Stimulated activated naive B cell treated with anti-CD40 and anti-IgM and Interleukin-4, amounts not matched to agents 10 μg/mL and 1 μg/mL and 100 μg/mL, for 72 hours (primary cell): ENCODE measurements at regions not wholly inside any gene's neighbourhood (a gene's known extent, or its start where the extent isn't known, plus 50 kb on each side); places are given as distances from the start of the nearest gene placed in this dataset.

Experiments
- ATAC-seq, 2 donors: fragments of 150-1000 bp; cut with Tn5 transposase; replicated peaks; 2 replicates each; pipeline ENCODE4 v1.10.0; 2021; ENCODE audit warnings: moderate library complexity in 1 of 2
- DNase-seq: peaks from one replicate; pipeline ENCODE4 v3.0.0; 2021
- H3K27ac Mint-ChIP-seq: one replicate; pipeline ENCODE4 v1.8.0; 2022; ENCODE audit warnings: mild to moderate bottlenecking, mixed read lengths
- H3K27me3 Mint-ChIP-seq, 2 donors: one replicate each; pipeline ENCODE4 v1.8.0; 2022; ENCODE audit warnings: mixed read lengths in 2 of 2
- H3K36me3 Mint-ChIP-seq, 2 donors: one replicate each; pipeline ENCODE4 v1.8.0; 2022; ENCODE audit warnings: mixed read lengths in 2 of 2, mild to moderate bottlenecking in 1 of 2
- H3K4me1 Mint-ChIP-seq, 2 donors: one replicate each; pipeline ENCODE4 v1.8.0; 2022; ENCODE audit warnings: mixed read lengths in 2 of 2, mild to moderate bottlenecking in 1 of 2
- H3K4me3 Mint-ChIP-seq, 2 donors: one replicate each; pipeline ENCODE4 v1.8.0; 2022; ENCODE audit warnings: mild to moderate bottlenecking in 2 of 2, mixed read lengths in 2 of 2, moderate library complexity in 1 of 2
- H3K9me3 Mint-ChIP-seq, 2 donors: one replicate each; pipeline ENCODE4 v1.8.0; 2022; ENCODE audit warnings: mixed read lengths in 2 of 2, mild to moderate bottlenecking in 1 of 2

GRCh38 chr3:10600296-10600714 is 94.9 kb upstream of the ATP2B2 start:
- DNase-seq (no peak), ATAC-seq (no peak)
- Mint-ChIP-seq H3K4me1 (peaks cover 4 to 12% of the 10 kb centered on the region in 2 donors), H3K4me3 (no peak overlapping the region), H3K9me3 (peaks cover 0 to 4% of the 10 kb centered on the region in 2 donors), H3K27me3 (peaks cover 19 to 32% of the 10 kb centered on the region in 2 donors), H3K36me3 (no peaks in the 10 kb centered on the region), H3K27ac (no peak overlapping the region)

GRCh38 chr3:10600726-10601125 is 95.3 kb upstream of the ATP2B2 start:
- Mint-ChIP-seq H3K27me3 (peaks cover 19 to 30% of the 10 kb centered on the region in 2 donors), H3K4me3 (no peak overlapping the region), H3K4me1 (peaks cover 4 to 12% of the 10 kb centered on the region in 2 donors), H3K27ac (no peak overlapping the region), H3K9me3 (peaks cover 0 to 4% of the 10 kb centered on the region in 2 donors), H3K36me3 (no peaks in the 10 kb centered on the region)
- ATAC-seq (no peak), DNase-seq (no peak)

GRCh38 chr3:10601151-10601856 is 95.9 kb upstream of the ATP2B2 start:
- DNase-seq (no peak), ATAC-seq (no peak)
- Mint-ChIP-seq H3K4me1 (peaks cover 4 to 12% of the 10 kb centered on the region in 2 donors), H3K27ac (no peak overlapping the region), H3K9me3 (peaks cover 0 to 4% of the 10 kb centered on the region in 2 donors), H3K4me3 (no peak overlapping the region), H3K27me3 (peaks cover 19 to 27% of the 10 kb centered on the region in 2 donors), H3K36me3 (no peaks in the 10 kb centered on the region)

DNA sequence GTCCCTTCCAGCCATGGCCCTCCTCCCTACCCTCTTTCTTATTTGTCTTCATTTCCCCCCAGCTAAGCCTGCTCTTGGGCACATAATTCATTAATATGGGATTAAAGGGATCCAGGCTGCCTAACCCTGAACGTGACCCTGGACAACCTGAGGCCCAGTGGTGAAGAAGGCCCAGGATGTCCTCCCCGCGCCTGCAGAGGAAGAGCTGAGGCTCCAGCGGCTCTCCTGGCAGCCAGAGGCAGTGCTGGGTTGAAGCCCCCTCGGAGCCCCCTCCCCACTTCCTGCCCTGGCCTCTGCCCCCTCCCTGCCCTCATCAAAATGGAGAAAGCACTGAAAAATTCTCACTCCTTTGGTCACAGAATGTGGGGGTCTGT is 96.5 kb upstream of the ATP2B2 start:
- H3K27me3 Mint-ChIP-seq: peaks cover 19 to 27% of the 10 kb centered on the region in 2 donors
- no peak overlapping the region for H3K27ac Mint-ChIP-seq
- DNase-seq (no peak), ATAC-seq (no peak)
- no peak overlapping the region for H3K4me3 Mint-ChIP-seq
- peaks cover 4 to 12% of the 10 kb centered on the region in 2 donors for H3K4me1 Mint-ChIP-seq
- H3K9me3 Mint-ChIP-seq: peaks cover 0 to 4% of the 10 kb centered on the region in 2 donors
- H3K36me3 Mint-ChIP-seq: no peaks in the 10 kb centered on the region

GRCh38 chr3:10602271-10602670 is 96.9 kb upstream of the ATP2B2 start:
- Mint-ChIP-seq H3K27me3 (peaks cover 19 to 27% of the 10 kb centered on the region in 2 donors), H3K9me3 (no peaks in the 10 kb centered on the region), H3K4me3 (no peak overlapping the region), H3K4me1 (peaks cover 4 to 12% of the 10 kb centered on the region in 2 donors), H3K27ac (no peak overlapping the region), H3K36me3 (no peaks in the 10 kb centered on the region)
- ATAC-seq (no peak), DNase-seq (no peak)

- ATAC-seq (peak; percentile 68 to 71), DNase-seq (no peak)
- peaks cover 4 to 12% of the 10 kb centered on the region in 2 donors for H3K4me1 Mint-ChIP-seq
- no peak overlapping the region for H3K4me3 Mint-ChIP-seq
- H3K9me3 Mint-ChIP-seq: no peaks in the 10 kb centered on the region
- H3K27ac Mint-ChIP-seq: no peak overlapping the region
- peaks cover 19 to 24% of the 10 kb centered on the region in 2 donors for H3K27me3 Mint-ChIP-seq
- no peaks in the 10 kb centered on the region for H3K36me3 Mint-ChIP-seq
Observed at GRCh38 chr3:10602769-10603768, 97.7 kb upstream of the ATP2B2 start.

DNA sequence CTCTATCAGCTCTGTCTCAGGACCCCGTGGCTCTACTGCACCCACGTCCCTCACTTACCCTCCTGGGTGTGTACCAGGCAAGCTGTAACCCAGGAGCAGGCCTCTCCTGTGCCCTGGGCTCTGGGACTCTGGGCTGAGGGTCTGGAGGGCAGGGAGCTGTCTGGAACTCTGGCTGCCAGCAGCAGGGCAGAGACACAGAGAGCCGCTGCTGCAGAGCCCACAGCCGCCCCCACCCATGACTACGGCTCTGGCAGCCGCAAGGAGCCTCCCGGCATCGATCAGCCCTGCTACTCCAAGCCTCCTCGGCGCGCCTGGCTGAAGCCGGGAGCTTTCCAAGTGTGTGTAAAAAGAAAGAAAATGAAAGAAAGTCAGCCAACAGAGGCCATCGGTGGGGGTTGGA is 103.7 kb upstream of the ATP2B2 start:
- Mint-ChIP-seq H3K9me3 (peaks cover 13 to 16% of the 10 kb centered on the region in 2 donors), H3K4me1 (peaks cover 0 to 2% of the 10 kb centered on the region in 2 donors), H3K27me3 (peaks cover 17 to 39% of the 10 kb centered on the region in 2 donors), H3K4me3 (no peak overlapping the region), H3K36me3 (peaks cover 2 to 6% of the 10 kb centered on the region in 2 donors), H3K27ac (no peak overlapping the region)
- DNase-seq (no peak), ATAC-seq (no peak)

DNA sequence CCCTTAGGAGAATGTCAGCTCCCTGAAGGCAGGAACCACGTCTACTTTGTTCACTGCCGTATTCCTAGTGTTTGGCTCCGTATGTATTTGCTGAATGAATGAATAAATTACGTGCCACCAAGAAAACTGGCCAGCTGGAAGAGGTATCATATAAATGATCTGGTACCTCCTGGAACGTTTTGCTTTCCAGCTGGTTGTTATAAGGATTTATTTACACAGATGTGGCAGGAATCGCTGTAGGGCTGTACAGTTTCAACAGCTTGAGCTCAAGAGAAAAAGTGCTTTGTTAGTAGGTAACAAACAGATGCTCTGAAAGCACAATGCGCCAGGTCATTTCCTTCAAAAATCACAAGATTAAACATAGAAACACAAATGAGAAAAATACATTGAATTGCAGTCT is 108.8 kb upstream of the ATP2B2 start:
- no peak for DNase-seq
- Mint-ChIP-seq H3K9me3 (peaks cover 13 to 16% of the 10 kb centered on the region in 2 donors), H3K36me3 (peaks cover 2 to 6% of the 10 kb centered on the region in 2 donors), H3K27me3 (peaks cover 11 to 23% of the 10 kb centered on the region in 2 donors), H3K4me3 (no peak overlapping the region), H3K27ac (no peak overlapping the region), H3K4me1 (no peaks in the 10 kb centered on the region)
- ATAC-seq: no peak

DNA sequence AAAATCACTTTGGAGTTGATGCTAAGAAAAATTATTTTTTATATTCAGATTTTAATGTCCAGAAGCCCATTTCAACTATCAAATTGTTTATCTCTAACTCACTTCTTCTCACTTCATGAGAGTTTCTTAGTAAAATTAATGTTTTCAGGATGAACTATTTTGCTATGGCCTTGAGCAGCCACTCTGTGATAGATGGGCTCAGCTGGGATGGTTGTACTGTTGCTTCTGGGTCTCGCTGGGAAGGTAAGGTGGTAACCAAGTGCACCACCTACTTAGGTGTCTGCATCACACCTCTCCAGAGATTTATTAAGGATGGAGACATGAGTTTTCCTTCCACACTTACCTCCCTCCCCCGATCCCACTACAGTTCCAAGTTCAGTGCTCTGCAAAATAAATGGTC is 110.3 kb upstream of the ATP2B2 start:
- H3K4me1 Mint-ChIP-seq: no peaks in the 10 kb centered on the region
- peaks cover 13 to 16% of the 10 kb centered on the region in 2 donors for H3K9me3 Mint-ChIP-seq
- H3K27ac Mint-ChIP-seq: no peak overlapping the region
- no peak for ATAC-seq
- H3K27me3 Mint-ChIP-seq: peaks cover 18 to 26% of the 10 kb centered on the region in 2 donors
- H3K36me3 Mint-ChIP-seq: peaks cover 2 to 6% of the 10 kb centered on the region in 2 donors
- no peak overlapping the region for H3K4me3 Mint-ChIP-seq
- DNase-seq: no peak

DNA sequence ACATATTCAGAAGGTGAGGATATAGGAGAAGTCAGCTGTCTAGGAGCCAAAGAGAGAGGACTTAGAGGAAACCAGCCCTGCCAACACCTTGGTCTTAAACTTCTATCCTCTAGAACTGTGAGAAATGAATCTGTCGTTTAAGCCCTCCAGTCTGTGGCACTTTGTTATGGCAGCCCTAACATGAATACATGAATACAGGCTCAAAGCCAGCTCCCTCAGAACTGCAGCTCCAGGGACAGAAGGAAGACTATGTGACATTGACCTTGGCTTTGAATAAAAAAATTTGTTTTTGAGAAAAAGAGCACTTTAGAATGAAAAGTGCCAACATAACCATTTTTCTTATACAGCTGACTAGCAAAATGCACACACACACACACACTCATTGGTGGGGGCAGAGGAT is 110.9 kb upstream of the ATP2B2 start:
- peaks cover 13 to 16% of the 10 kb centered on the region in 2 donors for H3K9me3 Mint-ChIP-seq
- H3K4me3 Mint-ChIP-seq: no peak overlapping the region
- H3K27me3 Mint-ChIP-seq: peaks cover 24 to 28% of the 10 kb centered on the region in 2 donors
- H3K27ac Mint-ChIP-seq: no peak overlapping the region
- H3K4me1 Mint-ChIP-seq: no peaks in the 10 kb centered on the region
- H3K36me3 Mint-ChIP-seq: peaks cover 2 to 6% of the 10 kb centered on the region in 2 donors
- DNase-seq (no peak), ATAC-seq (no peak)

DNA sequence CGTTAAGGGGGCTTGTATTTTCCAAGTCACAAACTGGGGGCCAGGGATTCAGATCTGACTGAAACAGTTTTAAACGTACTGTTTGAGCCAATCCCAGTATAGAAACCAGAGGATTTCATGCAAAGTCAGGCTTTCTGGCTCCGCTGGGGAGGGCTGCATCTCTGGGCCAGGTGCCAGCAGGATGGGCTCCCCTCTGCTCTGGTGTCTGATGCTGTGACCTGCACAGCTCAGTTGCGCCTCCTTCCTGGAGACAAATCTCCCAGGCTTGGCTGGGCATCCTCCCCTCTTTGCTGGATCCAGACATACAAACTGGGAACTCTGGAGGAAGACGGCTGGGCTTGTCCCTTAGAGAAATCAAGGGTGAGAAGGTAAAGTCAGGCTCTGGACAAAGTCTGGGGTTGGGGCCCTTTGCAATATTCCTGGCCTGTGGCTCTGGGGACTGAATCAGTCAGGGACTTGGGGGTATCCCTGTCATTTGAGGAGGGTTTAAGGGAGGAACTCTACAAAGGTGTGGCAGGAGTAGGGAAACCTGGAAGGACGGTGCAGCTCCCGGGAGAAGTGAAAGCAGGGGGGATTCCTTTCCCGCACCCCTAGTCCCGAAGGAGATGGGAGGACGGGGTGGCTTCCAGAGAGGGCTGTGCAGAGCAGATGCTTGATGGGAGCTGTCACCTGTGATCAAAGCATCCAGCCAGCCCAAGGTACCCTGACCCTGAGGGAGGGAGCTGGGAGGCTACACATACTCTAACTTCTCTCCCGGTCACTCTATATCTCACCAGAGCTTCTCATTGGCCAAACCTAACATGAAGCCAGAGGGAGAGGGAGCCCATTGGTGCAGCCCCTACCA is 114.8 kb upstream of the ATP2B2 start:
- Mint-ChIP-seq H3K36me3 (no peaks in the 10 kb centered on the region), H3K9me3 (no peaks in the 10 kb centered on the region), H3K4me1 (no peaks in the 10 kb centered on the region), H3K27ac (peak overlapping the region; percentile 69), H3K27me3 (peaks cover 20 to 22% of the 10 kb centered on the region in 2 donors), H3K4me3 (no peak overlapping the region)
- DNase-seq (no peak), ATAC-seq (no peak)

DNA sequence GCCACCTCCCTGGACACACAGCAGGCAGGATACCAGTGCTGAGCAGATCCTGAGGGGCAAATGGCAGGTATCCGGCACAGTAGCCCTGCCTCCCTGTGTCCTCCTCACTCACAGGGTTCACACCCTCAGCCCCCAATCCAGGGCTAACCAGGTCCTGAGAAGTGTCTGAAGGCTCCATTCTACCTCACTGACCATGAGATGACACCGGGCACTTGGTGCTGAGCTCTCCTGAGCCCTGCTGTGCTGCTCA is 115.4 kb upstream of the ATP2B2 start:
- no peak for ATAC-seq
- no peaks in the 10 kb centered on the region for H3K4me1 Mint-ChIP-seq

DNA sequence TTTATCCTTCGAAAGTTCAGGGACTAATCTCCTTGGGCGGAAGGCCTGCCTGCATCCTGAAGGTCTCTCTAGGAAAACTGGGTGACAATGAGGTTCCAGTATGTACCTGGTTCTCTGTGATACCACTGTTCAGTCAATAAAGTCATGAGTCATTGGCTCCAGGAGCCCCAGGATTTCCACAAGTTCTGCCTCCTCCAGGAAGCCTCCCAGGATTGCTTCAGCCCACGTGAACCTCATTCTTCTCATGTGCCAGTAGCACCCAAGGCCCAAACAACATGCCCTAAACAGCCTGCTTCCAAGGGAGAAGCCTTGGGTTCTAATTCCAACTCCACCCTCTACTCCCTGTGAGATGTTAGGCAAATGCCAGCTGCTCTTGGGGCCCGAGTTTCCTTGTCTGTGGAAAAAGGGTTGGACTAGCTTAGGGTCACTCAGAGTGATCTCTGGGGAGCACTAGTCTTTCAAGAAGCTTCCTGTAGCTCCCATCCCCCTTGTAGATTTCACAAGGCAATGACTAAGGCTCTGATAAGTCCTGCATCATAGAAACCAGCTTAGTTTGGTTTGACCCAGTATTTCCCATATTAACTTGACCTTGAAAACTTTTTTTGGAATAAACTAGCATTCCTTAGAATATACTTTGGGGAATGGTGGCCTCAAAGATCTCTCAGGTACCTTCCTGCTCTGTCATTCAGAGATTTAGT is 118.3 kb upstream of the ATP2B2 start:
- Mint-ChIP-seq H3K4me1 (no peaks in the 10 kb centered on the region), H3K27me3 (peaks cover 26 to 29% of the 10 kb centered on the region in 2 donors), H3K36me3 (no peaks in the 10 kb centered on the region), H3K4me3 (no peak overlapping the region), H3K9me3 (no peaks in the 10 kb centered on the region), H3K27ac (no peak overlapping the region)
- ATAC-seq (no peak), DNase-seq (no peak)

More for the DNA sequence above, 115.4 kb upstream of the ATP2B2 start:
- no peak overlapping the region for H3K4me3 Mint-ChIP-seq
- no peaks in the 10 kb centered on the region for H3K9me3 Mint-ChIP-seq
- no peaks in the 10 kb centered on the region for H3K36me3 Mint-ChIP-seq
- H3K27ac Mint-ChIP-seq: peak overlapping the region; percentile 69
- H3K27me3 Mint-ChIP-seq: peaks cover 20 to 24% of the 10 kb centered on the region in 2 donors
- DNase-seq: no peak
